HG03460 (cell line): ENCODE measurements at regions not wholly inside any gene's neighbourhood (a gene's known extent, or its start where the extent isn't known, plus 50 kb on each side); places are given as distances from the start of the nearest gene placed in this dataset.
"Not testable (repeated sequence)": the region's sequence is repeated elsewhere in the genome, so short reads cannot be mapped to it uniquely, and the experiment has no call there.

ENCODE experiments used
- ATAC-seq: cut with Tn5 transposase; IDR thresholded peaks from one replicate; pipeline ENCODE4 v1.9.1; 2021; ENCODE audit not compliant: unreplicated experiment

DNA sequence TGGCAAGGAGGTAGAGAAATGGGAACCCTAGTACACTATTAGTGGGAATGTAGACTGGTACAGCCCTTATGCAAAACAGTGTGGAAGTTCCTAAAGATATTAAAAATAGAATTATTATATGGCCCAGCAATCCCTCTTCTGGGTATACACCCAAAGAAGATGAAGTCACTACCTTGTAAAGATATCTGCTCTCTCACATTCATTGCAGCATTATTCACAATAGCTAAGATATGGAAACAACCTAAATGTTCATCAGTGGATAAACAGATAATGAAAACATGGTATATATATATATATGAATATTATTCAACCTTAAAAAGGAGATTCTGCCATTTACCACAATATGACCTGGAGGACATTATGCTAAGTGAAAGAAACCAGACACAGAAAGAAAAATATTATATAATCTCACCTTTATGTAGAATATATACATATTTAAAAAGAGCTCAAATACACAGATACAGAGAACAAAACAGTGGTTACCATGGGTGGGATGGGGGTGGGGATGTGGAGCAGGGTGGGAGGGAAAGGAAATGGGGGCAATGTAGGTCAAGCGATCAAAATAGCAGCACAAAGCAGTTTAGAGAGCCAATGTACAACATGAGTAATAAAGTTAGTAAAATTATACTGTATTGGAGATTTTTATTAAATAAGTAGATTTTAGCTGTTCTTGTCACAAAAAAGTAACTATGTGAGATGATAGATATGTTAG lies 138.6 kb downstream of the SPRY1 start:
- ATAC-seq = no peak

DNA sequence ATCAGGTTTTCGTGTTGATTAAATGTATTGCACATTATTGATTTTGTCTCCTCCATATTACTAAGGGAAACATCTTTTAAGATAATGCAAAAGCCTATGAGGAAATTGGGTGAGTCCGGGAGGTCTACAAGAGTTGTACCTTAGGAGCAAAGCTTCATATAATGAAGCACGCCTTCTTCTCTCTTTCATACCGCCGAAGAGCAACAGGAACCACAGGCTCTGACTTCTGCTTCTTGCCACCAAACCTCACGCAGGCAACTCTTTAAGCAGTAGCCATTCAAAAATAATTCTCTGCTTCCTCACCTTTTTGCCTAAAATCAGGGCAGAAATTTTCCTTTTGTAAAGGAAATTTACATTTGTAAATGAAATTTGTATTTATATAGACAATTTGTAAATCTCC lies 139.6 kb downstream of the SPRY1 start:
- peak; percentile 52 for ATAC-seq

DNA sequence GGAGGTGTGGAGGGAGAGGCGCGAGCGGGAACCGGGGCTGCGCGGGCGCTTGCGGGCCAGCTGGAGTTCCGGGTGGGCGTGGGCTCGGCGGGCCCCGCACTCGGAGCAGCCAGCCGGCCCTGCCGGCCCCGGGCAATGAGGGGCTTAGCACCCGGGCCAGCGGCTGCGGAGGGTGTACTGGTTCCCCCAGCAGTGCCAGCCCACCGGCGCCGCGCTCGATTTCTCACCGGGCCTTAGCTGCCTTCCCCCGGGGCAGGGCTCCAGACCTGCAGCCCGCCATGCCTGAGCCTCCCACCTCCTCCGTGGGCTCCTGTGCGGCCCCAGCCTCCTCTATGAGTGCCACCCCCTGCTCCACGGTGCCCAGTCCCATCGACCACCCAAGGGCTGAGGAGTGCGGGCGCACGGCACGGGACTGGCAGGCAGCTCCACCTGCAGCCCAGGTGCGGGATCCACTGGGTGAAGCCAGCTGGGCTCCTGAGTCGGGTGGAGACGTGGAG lies 141.4 kb downstream of the SPRY1 start:
- ATAC-seq = not testable (repeated sequence)

DNA sequence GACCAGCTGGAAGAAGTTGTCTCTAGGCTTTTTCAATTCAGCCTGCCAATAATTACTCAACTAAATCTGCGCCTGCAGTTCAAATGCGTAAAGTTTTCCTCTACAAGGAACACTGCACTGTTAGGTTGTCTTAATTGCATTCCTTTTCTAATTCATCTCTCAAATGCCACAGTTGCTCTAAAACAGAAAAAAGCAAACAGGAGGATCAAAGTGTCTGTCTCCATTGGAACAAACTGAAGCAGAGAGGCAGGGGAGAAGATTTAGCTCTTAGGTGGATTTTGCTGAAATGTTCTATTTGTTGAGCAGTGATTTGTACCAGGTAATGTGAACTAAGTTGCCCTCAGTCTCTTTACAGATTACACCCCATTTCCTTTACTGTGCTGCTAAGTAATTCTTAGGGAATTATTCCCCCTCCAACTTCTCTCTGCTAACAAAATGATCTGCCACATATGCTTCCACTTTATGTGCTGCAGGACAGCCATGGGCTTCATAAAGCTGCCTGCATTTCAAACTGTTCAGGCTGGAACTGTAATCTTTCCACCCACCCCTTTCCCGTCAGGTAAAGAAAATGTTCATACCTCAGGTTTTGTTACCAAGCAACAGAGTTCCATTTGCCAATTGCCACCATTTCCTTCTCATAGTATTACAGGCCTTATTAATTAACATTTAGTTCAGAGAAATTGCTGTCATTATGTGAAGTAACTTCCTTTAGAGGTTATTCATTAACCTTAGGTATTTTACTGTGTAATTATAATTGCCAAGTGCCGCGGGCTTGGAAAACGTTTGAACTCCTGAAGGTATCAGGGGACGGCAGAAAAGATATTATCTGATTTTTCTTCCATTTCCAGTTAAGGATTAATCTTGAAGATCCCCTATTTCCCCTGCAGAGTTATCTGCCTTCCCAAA lies 149.3 kb downstream of the SPRY1 start:
- no peak for ATAC-seq

DNA sequence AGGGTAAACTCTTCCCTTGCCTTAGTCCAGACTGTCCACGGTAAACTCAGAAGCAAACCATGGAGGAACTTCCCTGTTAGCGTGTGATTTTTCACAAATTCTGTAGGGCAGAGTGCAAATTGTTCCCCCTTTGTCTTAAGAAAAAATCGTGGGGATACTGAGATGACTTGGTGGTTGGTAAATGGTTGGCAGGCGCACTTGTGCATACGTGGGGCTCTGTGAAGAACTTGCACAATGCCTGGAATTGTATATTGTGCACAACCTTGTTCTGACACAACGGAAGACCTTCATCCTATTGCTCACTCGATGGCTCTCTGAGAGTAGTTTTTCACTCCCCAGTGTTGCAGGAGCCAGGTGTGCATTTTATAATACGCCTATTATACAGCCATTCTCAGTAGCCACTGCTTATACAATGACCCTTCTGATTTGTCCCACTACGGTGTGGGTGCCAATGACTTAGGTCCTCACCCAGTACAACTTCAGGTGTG lies 150.0 kb downstream of the SPRY1 start:
- no peak for ATAC-seq

DNA sequence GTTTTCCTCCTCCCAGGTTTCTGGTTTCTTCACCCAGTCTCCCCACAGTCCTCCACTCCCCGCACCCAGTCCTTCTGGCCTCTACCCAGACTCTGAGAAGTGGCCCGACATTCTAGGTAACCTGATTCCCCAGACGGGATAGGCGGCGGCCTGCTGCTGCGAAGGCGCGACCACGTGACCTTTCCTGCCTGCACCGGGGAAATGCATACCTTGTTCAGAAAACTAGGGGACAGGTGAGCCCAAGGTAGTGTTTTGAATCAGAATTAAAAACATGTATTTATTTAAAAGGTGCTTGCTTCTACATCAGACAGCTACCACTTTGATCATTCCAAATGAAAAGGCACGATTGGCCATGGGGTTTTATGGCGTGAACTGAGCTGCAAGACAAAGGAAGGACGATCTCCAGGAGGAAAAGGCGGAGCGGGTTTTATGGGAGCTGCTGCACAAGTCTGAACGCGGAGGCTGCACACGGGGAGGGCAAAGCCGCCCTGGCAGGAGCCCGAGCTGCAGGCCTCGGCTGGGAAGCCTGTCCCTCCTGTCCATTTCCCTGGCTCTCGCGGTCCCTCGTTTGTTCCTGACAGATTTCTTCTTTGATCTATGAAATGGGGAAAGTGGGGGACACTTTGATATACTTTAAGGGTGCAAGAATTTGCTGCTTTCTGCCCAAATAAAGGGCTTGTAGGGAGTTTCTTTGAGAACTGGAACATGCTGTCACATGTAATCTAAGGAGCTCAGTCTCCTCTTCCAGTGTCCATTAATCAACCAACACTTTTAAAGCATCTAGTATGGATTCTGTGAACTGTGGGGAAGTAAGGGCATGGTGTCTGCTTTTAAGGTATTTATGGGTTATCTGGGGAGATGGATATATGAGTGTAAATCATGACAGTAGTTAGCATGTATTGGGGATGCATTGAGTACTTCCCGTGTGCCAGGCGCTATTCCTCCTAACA lies 150.9 kb downstream of the SPRY1 start:
- ATAC-seq = no peak

DNA sequence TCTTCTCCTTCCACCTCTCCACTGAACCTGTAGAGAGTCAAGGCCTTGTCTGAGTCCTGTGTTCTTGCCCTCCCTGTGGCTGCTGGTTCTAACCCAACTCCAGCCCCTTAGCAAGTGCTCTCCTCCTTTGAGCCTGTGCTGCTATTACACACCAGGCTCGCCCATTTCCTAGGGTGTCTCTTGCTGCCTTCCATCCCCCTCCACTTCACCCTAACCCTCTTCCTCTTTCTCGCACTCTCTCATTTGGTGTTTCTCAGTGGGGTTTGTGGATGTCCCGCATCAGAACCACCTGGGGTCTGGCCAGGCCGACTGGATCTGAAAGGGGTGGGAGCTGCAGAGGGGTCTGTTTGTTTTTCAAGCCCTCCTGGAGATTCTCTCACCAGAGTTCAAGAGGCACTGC lies 156.7 kb downstream of the SPRY1 start:
- ATAC-seq = no peak

DNA sequence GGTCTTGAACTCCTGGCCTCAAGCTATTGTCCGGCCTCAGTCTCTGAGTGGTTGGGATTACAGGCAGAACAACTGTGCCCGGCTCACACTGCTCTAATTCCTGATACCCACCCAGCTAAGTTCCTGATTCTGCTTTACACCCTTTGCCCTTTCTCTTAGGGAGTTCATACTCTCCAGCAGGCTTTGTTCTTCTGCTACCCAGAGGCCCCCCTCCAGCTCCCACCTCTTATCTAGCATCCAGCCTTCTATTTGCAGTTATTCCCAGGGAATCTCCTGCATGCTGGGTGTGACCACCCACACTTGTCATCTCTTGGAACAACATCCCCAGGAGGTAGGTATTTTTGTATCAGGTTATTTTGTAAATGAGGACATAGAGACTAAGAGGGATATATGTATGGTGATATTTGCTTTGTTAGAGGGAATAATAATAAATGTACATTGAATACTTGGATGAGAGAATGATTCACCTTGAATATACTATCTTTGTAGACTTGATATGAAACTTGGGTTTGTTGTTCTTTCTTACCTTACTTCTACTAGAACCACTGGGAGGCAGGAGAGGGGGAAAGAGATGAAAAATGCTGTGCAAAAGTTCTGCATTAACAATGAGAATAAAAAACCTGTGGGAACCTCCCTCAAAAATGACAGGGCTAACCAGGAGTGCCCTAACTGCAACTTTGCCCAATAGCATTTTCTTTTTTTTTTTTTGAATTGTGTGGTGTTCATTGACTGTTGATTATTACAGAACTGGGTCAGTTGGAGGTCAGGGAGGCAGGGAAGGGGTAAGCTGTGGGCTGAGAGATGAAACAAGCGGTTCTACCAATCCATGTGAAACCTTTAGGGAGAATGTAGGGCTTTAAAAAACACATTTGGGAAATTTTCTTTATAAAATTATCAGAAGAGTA lies 157.4 kb downstream of the SPRY1 start:
- ATAC-seq = no peak

DNA sequence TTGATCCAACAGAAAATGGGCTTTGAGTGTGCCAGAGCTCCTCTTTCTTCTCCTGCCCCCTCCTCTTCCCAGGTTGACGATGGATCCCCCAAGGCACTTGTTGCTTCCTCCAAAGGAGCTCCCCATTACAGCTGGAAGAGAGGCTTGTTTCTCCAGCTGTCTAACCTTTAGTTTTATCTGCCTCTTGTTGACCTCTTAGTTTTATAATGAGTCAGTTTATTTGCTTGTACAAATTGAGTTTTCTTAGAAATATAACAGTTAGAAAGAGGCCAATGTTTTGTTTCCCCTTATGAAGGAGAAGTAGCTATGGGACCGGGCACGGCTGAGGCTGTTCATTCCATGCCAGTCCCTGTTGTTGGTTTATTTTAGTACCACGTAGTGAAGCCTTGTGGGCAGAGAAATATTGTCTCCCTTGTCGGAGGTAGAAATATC lies 158.2 kb downstream of the SPRY1 start:
- no peak for ATAC-seq

DNA sequence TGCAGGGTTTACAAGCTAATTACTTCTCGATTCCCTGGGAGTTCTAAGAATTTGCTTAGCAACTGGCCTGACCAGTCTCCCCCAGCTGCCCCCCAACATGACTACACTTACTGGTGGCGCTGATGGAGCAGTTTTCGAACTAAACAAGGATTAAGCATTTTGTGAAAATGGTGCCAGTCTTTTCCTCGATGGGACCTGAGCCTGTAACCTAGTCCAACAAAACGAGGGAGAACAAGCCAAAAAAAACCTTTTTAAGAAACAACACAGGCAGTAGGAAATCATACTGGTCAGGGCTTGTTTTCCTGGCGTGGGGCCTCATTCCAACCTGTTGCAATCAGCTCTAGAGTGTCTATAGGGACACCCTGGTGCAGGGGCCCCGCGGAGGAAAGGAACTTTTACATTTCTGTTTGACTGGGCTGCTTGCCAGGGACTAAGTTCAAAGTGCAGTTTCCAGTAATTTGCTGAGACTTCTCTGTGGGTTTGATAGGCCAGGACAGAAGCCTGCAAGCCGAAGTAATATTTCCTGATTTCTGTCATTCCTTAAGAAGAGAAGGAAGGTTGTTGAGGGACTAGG lies 158.7 kb downstream of the SPRY1 start:
- ATAC-seq = no peak

DNA sequence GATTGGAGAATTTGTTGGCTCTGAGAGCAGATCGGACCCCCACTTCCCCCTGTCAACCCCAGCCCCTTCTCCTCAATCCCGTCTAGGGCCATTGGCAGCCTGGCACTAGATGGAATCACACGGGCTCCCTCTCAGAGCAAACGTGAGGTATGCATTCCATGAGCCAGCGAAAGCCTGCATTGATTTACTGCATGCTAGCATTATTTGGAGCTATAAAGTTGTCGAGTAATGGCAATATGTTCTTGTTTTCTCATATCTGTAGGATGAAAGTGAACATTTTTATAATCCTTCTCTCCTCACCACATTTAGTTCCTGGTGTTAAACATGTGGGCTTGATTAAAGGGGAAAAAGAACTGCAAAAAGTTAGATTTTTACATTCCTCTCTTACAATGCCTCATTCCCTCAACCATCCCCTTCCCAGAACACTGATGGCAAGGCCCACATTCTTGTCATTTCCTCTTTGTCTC lies 159.2 kb downstream of the SPRY1 start:
- no peak for ATAC-seq

DNA sequence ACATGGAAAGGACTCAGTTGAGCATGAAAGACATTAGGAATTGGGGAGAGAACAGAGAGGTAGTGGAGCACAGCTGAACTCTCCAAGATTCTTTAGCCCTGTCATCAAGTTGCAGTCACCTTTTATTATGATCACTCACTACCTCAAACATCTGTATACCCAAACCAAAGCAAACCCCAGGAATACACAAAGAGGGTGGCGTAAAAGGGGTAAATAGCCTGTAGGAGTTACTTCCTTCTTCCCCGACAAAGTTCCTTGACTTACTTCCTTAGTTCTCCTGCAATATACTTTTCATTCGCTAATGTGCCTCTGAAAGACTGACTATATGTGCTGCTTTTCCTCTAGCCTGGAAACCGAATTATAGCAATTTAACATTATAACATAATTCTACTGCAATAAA lies 159.9 kb downstream of the SPRY1 start:
- no peak for ATAC-seq

DNA sequence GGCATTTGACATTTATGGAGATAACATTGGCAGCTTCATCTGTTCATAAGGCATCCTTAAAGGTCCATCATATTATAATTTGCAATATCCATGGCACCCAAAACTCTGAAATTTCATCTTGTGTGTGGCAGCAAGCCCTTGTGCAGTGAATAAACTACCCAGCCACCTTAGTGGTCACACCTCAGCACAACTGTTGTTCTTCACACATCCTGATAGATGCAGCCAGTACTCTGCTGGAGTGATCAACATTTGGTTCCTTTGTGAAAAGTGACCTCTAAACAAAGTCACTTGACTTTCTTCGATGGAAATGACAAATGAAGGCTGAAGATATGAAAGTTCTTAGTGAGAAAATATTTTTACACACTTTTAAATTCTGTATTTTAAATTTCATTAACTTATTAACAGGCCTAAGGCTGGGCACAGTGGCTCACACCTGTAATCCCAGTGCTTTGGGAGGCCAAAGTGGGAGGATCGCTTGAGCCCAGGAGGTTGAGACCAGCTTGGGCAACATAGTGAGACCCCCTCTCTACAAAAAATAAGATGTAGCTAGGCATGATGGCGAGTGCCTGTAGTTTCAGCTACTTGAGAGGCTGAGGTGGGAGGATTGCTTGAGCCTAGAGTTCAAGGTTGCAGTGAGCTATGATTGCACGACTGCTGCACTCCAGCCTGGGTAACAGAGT lies 161.4 kb downstream of the SPRY1 start:
- ATAC-seq = no peak

DNA sequence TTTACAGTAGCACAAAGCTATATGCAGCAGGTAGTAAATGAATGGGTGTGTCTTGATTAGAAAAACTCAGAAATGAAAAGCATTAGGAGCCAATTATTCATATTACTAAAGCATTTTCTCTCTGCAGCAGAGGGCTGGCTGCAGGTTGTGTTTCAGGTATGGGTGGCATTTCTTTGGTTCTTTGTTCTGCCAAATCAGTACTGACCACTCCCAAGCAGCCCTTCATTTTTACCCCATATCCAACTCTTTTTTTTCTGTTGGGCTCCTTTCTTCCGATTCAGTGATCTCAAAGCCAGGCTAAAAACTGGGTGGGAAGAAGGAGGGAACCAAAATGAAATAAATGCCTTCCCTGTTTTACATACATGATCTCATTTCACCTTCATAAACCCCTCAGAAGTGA lies 162.3 kb downstream of the SPRY1 start:
- no peak for ATAC-seq

DNA sequence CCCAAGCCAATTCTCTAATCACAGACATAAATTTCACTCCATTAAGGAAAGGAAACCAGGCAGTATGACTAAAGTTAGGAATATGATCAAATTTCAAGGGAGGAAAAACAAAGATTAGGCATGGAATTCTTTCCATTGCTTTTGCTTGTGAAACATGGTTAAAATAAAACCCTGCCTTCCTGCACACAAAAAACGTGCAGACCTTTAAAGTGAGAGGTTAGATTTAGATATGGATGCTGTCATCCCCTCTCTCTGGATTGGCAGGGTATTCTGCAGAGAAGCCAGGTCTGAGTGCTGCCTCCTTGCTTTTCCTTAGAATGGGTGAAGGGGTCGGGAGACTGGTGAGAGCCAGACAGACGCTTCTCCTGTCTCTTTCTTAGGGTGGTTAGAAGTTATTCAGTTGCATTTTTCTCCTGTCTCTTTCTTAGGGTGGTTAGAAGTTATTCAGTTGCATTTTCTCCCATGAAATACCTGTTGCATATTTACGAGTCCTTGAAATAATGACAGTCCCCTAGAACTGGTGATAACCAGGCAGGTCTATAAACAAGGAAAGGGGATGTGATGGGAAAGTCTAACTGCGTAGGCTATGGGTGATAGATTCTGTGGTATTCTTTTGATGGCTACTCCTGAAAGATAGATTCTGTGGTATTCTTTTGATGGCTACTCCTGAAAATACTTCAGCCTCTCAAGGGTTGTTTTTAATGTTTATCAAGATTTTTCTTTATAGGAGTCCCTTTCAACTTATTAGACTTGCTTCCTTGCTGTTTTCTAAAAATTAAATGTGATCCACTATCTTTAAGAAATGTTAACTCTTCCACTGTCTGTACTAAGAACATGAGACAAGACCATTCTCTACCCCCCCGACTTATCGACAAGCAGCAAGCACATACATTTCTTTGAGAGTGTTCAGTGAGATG lies 163.6 kb downstream of the SPRY1 start:
- no peak for ATAC-seq

DNA sequence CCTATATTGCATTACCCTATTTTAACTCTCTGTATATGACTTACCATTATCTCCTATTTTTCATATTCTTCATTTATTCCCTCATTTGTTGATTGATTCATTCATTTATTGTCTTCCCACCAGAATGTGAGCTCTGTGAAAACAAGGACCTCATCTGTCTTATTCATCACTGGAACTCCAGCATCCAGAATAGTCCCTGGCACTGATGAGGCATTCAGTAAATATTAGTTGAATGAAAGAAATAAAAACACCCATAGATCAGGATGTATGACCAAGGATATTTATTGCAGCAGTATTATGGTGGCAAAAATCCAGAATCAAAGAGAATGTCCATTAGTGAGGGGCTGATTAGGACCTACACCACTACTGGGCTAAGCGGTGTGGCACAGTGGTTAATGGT lies 164.9 kb downstream of the SPRY1 start:
- no peak for ATAC-seq

DNA sequence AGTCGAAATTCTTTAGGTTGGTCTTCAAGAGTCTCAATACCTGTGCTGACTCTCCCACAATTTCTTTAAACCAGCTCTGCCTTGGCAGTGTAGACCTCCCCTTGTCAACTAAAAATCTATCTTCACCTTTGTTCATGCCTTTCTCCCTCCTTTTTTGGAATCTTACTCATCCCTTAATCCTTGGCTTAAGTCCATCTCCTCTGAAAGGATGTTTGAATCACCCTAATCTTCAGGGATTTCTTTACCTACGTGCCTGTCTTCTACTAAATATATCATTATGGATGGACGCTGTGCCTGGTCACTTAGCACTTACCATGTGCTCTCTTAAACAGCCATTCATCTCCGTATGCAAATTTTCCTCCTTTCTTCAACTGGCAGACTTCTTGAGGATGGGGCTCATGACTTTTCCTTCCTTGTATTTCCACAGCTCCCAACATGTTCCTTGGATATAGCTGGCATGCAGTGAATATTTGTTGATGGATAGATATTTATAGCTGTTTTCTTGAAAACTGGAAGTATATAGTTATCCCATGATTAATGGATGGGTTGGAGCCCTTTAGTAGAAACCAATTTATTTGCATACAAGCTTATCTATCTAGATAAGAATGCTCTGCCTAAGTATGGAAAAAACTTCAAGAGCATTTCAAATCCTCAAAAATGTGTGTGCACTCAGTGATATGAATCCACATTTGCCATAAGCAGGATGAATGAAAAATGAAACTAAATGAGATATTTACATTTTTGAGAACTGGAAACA lies 166.6 kb downstream of the SPRY1 start:
- ATAC-seq = no peak
